ENCODE measurements at regions not wholly inside any gene's neighbourhood (a gene's known extent, or its start where the extent isn't known, plus 50 kb on each side); places are given as distances from the start of the nearest gene placed in this dataset.

GRCh38 chr6:91276315-91276714 lies 689.4 kb upstream of the MAP3K7 start:
- TF ChIP-seq CTCF (IDR thresholded peaks at IDR 0.05), result no peak
- no peak for TF ChIP-seq POLR2AphosphoS5 (IDR thresholded peaks at IDR 0.05; ENCODE audit: insufficient read depth in 1 of 2, low read depth in 1 of 2)
- TF ChIP-seq POLR2A (IDR thresholded peaks at IDR 0.05), result no peak
